ENCODE measurements at regions not wholly inside any gene's neighbourhood (a gene's known extent, or its start where the extent isn't known, plus 50 kb on each side); places are given as distances from the start of the nearest gene placed in this dataset.

- no peak overlapping the region for H3K4me3 ChIP-seq (ENCODE audit: low read depth, low read length)
- TF ChIP-seq CTCF (IDR thresholded peaks at IDR 0.05; ENCODE audit: low read depth, low read length, missing control alignments), result no peak
- no peak for DNase-seq (ENCODE audit: low read depth)
Observed at GRCh38 chr2:16244153-16244965, 304.0 kb downstream of the MYCN start.

GRCh38 chr2:16243411-16243996, 303.2 kb downstream of the MYCN start:
- H3K4me3 ChIP-seq (ENCODE audit: low read depth, low read length), result no peak overlapping the region
- TF ChIP-seq CTCF (IDR thresholded peaks at IDR 0.05; ENCODE audit: low read depth, low read length, missing control alignments), result no peak
- DNase-seq (ENCODE audit: low read depth), result no peak

DNA sequence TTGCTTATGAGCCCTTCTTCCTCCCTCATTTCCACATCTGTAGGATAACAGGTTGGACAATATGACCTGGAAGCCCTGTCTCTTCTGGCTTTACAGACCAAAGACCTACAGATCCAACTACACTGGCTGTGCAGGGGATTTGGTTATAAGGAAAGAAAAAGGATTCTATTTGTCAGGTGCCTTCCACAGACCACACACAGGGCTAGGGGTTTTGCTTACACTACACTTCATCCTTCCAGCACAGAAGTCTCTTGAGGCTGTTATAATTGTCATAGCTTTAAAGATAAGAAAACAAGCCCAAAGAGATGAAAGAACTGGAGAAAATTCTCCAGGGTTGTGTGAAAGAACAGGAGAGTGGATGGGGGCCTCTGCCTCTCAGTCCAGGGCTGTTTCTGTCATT, 302.6 kb downstream of the MYCN start:
- DNase-seq (ENCODE audit: low read depth), result no peak
- H3K4me3 ChIP-seq (ENCODE audit: low read depth, low read length), result no peak overlapping the region
- TF ChIP-seq CTCF (IDR thresholded peaks at IDR 0.05; ENCODE audit: low read depth, low read length, missing control alignments), result no peak

DNA sequence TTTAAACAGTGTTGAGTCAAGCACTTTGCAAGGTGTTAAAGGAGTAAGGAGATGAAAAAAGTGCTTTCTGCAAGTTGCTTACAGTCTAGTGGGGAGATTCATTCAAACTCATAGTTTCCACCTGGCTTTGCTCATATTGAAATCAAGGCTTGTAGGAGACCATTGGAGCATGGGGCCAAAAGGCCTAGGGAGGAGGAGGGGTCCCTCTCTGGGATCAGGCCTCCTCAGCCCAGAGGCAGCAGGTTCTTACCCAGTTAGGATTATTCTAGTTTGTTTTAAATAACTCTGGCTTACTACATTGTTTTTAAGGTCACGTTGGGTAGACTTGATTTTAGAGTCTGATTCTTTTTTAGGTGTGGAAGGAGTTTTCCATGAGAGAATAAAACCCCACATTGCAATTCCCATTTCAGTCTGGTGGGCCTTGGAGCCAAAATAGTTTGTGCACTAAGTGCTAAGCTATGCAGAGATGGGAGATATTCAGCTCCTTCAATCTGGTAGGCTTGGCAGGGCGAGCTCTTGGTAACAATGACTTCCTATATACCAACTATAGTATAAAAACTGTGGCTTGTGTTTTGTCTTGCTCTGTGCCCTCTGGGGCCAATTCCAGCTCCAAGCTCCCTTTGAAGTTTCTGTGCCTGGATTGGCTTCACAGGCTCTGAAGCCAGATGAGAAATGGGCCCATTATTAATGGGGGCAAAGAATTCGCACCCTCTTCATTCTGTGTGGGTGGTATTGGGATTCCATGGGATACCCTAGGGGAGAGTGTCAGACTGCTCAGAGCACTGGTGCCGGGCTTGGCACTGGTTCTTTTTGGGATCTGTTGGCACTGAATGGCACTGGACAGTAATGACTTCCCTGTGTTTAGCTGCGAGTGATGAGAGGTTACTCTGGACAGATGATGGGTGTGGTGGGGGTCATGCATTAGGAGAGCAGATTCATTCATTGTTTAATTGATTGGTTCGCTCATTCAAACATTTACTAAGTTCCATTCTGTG, 301.1 kb downstream of the MYCN start:
- H3K4me3 ChIP-seq (ENCODE audit: low read depth, low read length), result no peak overlapping the region
- no peak for DNase-seq (ENCODE audit: low read depth)
- TF ChIP-seq CTCF (IDR thresholded peaks at IDR 0.05; ENCODE audit: low read depth, low read length, missing control alignments), result no peak

DNA sequence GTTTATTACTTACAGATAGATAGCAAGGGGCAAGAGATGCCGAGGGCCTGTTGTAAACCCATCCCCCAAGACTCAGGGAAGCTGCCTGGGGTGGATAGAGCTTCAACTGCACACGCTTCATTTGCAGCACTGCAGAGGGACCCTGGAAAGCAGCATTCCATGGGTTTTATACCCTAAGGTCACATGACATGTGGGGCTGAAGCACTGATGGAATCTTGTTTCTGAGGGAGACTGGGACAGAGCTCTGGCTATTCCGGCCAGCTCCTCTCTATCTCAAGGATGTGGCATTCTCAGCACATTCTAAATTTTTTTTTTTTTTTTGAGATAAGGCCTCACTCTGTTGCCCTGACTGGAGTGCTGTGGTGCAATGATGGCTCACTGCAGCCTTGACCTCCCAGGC, 300.1 kb downstream of the MYCN start:
- no peak overlapping the region for H3K4me3 ChIP-seq (ENCODE audit: low read depth, low read length)
- no peak for DNase-seq (ENCODE audit: low read depth)
- no peak for TF ChIP-seq CTCF (IDR thresholded peaks at IDR 0.05; ENCODE audit: low read depth, low read length, missing control alignments)

DNA sequence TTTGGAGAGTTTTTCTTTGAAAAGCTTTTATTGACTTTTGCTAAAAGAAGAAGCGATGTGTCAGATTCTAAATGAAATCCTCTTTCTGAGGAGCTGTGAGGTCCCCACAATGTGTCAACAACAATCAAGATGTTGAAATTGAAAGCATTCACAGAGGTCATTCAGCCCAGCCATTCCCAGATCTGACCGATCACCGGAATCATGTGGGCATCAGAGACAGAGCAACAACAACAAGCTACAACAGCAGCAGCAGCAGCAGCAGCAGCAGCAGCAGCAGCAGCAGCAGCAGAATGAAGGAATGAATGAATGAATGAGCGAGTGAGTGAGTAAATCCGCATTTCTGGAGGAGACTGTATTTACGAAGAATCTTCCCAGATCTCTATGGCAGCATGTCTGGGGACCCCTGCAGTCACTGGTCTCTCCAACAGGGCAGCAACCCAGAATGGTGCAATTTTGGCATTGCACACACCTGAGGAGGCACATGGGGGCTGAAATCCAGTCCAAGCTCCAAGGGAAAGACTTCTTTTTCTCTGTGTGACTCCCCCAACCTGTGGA, 299.0 kb downstream of the MYCN start:
- no peak for DNase-seq (ENCODE audit: low read depth)
- H3K4me3 ChIP-seq (ENCODE audit: low read depth, low read length), result no peak overlapping the region
- no peak for TF ChIP-seq CTCF (IDR thresholded peaks at IDR 0.05; ENCODE audit: low read depth, low read length, missing control alignments)

Measured in GM12864 (cell line).